NT2/D1 (cell line): ENCODE measurements at regions not wholly inside any gene's neighbourhood (a gene's known extent, or its start where the extent isn't known, plus 50 kb on each side); places are given as distances from the start of the nearest gene placed in this dataset.
"Not testable (repeated sequence)": the region's sequence is repeated elsewhere in the genome, so short reads cannot be mapped to it uniquely, and the experiment has no call there.

Experiments used
- DNase-seq: peaks from one replicate; pipeline ENCODE4 v3.0.0-alpha.2; 2011; ENCODE audit warnings: low read depth, low spot score
- H3K27me3 ChIP-seq: 2 replicates; pipeline ENCODE4 v1.6.0; 2011; ENCODE audit warnings: mild to moderate bottlenecking; ENCODE audit not compliant: insufficient read length, insufficient read depth
- H3K36me3 ChIP-seq: 2 replicates; pipeline ENCODE4 v1.6.1; 2011; ENCODE audit warnings: mild to moderate bottlenecking, low read length, mixed read lengths; ENCODE audit not compliant: insufficient read depth, insufficient read length
- H3K4me1 ChIP-seq: 2 replicates; pipeline ENCODE4 v1.5.1; 2011; ENCODE audit not compliant: insufficient read depth, insufficient read length
- H3K4me3 ChIP-seq: 2 replicates; pipeline ENCODE4 v1.5.1; 2011; ENCODE audit warnings: low read depth; ENCODE audit not compliant: insufficient read length
- H3K9ac ChIP-seq: 2 replicates; pipeline ENCODE4 v1.6.0; 2011; ENCODE audit warnings: low read depth; ENCODE audit not compliant: insufficient read length
- H3K9me3 ChIP-seq: 2 replicates; pipeline ENCODE4 v1.5.1; 2011; ENCODE audit warnings: mild to moderate bottlenecking, low read length; ENCODE audit not compliant: insufficient read depth
- SUZ12 ChIP-seq: IDR thresholded peaks from 2 replicates; pipeline ENCODE4 v1.6.1; 2011; ENCODE audit not compliant: insufficient read length, insufficient read depth; ENCODE audit errors: extremely low read depth
- YY1 ChIP-seq: IDR thresholded peaks from 2 replicates; pipeline ENCODE4 v1.6.1; 2011; ENCODE audit not compliant: insufficient read length, insufficient read depth
- ZNF274 ChIP-seq: IDR thresholded peaks from 2 replicates; pipeline ENCODE4 v1.6.1; 2011; ENCODE audit warnings: mild to moderate bottlenecking, low read depth, low read length

DNA sequence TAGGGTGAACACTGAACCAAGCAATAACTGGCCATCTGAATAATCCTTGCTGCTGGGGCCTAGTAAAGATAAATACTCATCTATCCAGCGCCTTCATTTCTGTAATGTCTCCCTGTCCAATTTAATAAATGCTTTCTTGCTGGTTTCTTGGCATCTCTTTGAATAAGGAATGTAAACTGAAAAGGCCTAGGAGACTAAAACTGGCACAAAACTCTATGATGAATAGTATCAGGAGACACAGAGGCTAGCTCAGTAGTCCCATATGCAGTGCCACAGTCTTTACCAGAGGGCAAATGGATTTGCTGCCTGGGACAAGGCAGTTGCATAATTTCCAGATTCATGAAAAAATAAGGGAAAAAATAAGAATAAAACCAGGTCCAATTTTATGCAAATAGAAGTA is 324.4 kb downstream of the CENPW start:
- Histone ChIP-seq H3K9me3 (no peaks in the 10 kb centered on the region), H3K4me1 (no peaks in the 10 kb centered on the region), H3K36me3 (no peaks in the 10 kb centered on the region), H3K4me3 (no peak overlapping the region), H3K9ac (no peak overlapping the region), H3K27me3 (no peaks in the 10 kb centered on the region)
- no peak for DNase-seq
- no peak for TF ChIP-seq SUZ12
- no peak for TF ChIP-seq YY1
- TF ChIP-seq ZNF274: no peak

- DNase-seq: no peak
- Histone ChIP-seq H3K4me1 (no peaks in the 10 kb centered on the region), H3K9ac (no peak overlapping the region), H3K27me3 (no peaks in the 10 kb centered on the region), H3K36me3 (no peaks in the 10 kb centered on the region), H3K4me3 (no peak overlapping the region), H3K9me3 (no peaks in the 10 kb centered on the region)
- TF ChIP-seq ZNF274 (no peak), YY1 (no peak), SUZ12 (no peak)
Observed at GRCh38 chr6:126665551-126665950, 325.6 kb downstream of the CENPW start.

GRCh38 chr6:126667071-126667470 is 327.2 kb downstream of the CENPW start:
- TF ChIP-seq YY1 (no peak), SUZ12 (no peak), ZNF274 (no peak)
- Histone ChIP-seq H3K4me1 (no peaks in the 10 kb centered on the region), H3K9me3 (no peaks in the 10 kb centered on the region), H3K4me3 (no peak overlapping the region), H3K36me3 (no peaks in the 10 kb centered on the region), H3K27me3 (no peaks in the 10 kb centered on the region), H3K9ac (no peak overlapping the region)
- no peak for DNase-seq

DNA sequence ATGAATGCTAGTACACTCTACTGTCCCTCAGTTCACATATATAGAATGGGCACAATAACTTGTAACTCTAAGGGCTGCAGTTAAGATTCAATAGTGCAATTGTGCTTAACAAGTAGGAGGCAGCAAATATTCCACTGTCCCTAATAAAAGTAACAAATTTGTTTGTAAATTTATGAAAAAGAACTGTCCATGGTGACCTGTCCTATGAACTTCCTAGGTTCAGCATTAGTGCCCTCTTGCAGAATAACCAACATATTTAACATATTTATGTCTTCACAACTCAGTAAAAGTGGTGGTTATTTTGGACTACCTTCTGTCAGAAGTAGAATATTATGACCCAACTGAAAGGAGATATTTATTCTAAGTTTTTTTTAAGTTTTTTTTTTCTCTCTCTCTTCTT is 327.8 kb downstream of the CENPW start:
- TF ChIP-seq YY1 (no peak), SUZ12 (no peak), ZNF274 (no peak)

GRCh38 chr6:126672649-126673048 is 332.7 kb downstream of the CENPW start:
- no peaks in the 10 kb centered on the region for H3K27me3 ChIP-seq
- H3K4me1 ChIP-seq: no peaks in the 10 kb centered on the region
- DNase-seq: no peak
- no peaks in the 10 kb centered on the region; the same call in 1 of the 2 replicates for H3K9me3 ChIP-seq
- no peak overlapping the region for H3K4me3 ChIP-seq
- no peak for TF ChIP-seq YY1
- TF ChIP-seq ZNF274: no peak
- no peaks in the 10 kb centered on the region for H3K36me3 ChIP-seq
- H3K9ac ChIP-seq: no peak overlapping the region

More for the DNA sequence above, 327.8 kb downstream of the CENPW start:
- H3K36me3 ChIP-seq: no peaks in the 10 kb centered on the region
- no peak for DNase-seq
- no peak overlapping the region for H3K4me3 ChIP-seq
- no peaks in the 10 kb centered on the region for H3K27me3 ChIP-seq
- no peak overlapping the region for H3K9ac ChIP-seq
- no peaks in the 10 kb centered on the region for H3K4me1 ChIP-seq
- no peaks in the 10 kb centered on the region for H3K9me3 ChIP-seq

GRCh38 chr6:126673749-126674148 is 333.8 kb downstream of the CENPW start:
- H3K27me3 ChIP-seq, H3K4me3 ChIP-seq, H3K4me1 ChIP-seq, H3K36me3 ChIP-seq, H3K9me3 ChIP-seq, H3K9ac ChIP-seq, DNase-seq: not testable (repeated sequence)

GRCh38 chr6:126682440-126682839 is 342.5 kb downstream of the CENPW start:
- no peaks in the 10 kb centered on the region for H3K4me1 ChIP-seq
- no peaks in the 10 kb centered on the region for H3K36me3 ChIP-seq
- no peak overlapping the region for H3K4me3 ChIP-seq
- no peak for TF ChIP-seq ZNF274
- no peak for TF ChIP-seq YY1
- TF ChIP-seq SUZ12: no peak
- H3K9me3 ChIP-seq: no peaks in the 10 kb centered on the region
- no peaks in the 10 kb centered on the region for H3K27me3 ChIP-seq
- DNase-seq: no peak
- H3K9ac ChIP-seq: no peak overlapping the region

DNA sequence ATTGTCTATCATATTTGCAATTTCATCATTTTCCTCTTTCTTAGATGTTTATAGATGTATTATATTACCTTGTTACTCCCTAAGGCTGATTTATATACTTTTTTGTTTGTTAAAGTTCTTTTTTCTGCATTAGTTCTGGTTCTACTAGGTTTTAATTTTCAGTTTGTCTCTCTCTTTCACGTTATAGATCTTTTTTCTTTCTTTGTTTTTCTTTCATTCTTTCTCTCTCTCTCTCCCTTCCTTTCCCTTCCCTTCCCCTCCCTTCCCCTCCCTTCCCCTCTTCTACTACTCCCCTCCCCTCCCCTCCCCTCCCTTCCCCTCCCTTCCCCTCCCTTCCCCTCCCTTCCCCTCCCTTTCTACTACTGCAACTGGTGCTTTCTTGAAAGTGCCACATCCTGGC is 345.3 kb downstream of the CENPW start:
- H3K4me3 ChIP-seq: no peak overlapping the region
- no peaks in the 10 kb centered on the region for H3K36me3 ChIP-seq
- DNase-seq: no peak
- TF ChIP-seq ZNF274: no peak
- no peak for TF ChIP-seq SUZ12
- no peak for TF ChIP-seq YY1
- no peaks in the 10 kb centered on the region for H3K4me1 ChIP-seq
- H3K9ac ChIP-seq: no peak overlapping the region
- no peaks in the 10 kb centered on the region for H3K9me3 ChIP-seq
- no peaks in the 10 kb centered on the region for H3K27me3 ChIP-seq
